Memory B cell (primary cell): ENCODE measurements at regions not wholly inside any gene's neighbourhood (a gene's known extent, or its start where the extent isn't known, plus 50 kb on each side); places are given as distances from the start of the nearest gene placed in this dataset.
"Not testable (repeated sequence)": the region's sequence is repeated elsewhere in the genome, so short reads cannot be mapped to it uniquely, and the experiment has no call there.

Experiments
- ATAC-seq: fragments of 150-1000 bp; cut with Tn5 transposase; 2 replicates; pipeline ENCODE4 v1.10.0; 2021; ENCODE audit warnings: low read depth, mild to moderate bottlenecking, moderate library complexity
- DNase-seq, 2 donors: peaks; one replicate each; pipeline ENCODE4 v3.0.0; 2022; ENCODE audit warnings: low spot score in 2 of 2
- H3K27ac Mint-ChIP-seq: one replicate; pipeline ENCODE4 v1.8.0; 2022; ENCODE audit warnings: mild to moderate bottlenecking, moderate library complexity, mixed read lengths
- H3K27me3 Mint-ChIP-seq: one replicate; pipeline ENCODE4 v1.8.0; 2022; ENCODE audit warnings: mixed read lengths
- H3K36me3 Mint-ChIP-seq: one replicate; pipeline ENCODE4 v1.8.0; 2022; ENCODE audit warnings: mild to moderate bottlenecking, mixed read lengths
- H3K4me1 Mint-ChIP-seq: one replicate; pipeline ENCODE4 v1.8.0; 2022; ENCODE audit warnings: mixed read lengths
- H3K4me3 Mint-ChIP-seq: one replicate; pipeline ENCODE4 v1.8.0; 2022; ENCODE audit warnings: mild to moderate bottlenecking, moderate library complexity, mixed read lengths
- H3K9me3 Mint-ChIP-seq: one replicate; pipeline ENCODE4 v1.8.0; 2022; ENCODE audit warnings: mixed read lengths

DNA sequence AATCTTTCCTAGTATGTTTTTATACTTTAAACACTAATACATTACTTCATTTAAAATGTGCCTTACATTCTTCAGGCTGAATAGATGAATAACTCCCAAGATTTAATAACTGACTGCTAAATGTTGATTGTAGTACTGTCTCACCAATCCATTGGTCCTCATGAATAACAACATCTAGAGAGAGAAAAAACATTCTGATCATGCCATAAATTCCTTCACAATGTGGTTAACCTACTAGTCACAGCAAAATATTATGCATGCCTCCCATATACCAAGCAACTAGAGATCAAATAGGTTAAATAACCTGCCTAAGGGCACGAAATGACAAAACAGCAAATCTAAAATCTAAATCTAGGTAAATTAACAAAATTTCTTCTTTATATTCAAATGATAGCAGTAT lies 66.2 kb downstream of the SYT15 start:
- not testable (repeated sequence) for H3K4me3 Mint-ChIP-seq, ATAC-seq, H3K4me1 Mint-ChIP-seq, H3K27ac Mint-ChIP-seq, H3K36me3 Mint-ChIP-seq, H3K27me3 Mint-ChIP-seq, DNase-seq, H3K9me3 Mint-ChIP-seq

DNA sequence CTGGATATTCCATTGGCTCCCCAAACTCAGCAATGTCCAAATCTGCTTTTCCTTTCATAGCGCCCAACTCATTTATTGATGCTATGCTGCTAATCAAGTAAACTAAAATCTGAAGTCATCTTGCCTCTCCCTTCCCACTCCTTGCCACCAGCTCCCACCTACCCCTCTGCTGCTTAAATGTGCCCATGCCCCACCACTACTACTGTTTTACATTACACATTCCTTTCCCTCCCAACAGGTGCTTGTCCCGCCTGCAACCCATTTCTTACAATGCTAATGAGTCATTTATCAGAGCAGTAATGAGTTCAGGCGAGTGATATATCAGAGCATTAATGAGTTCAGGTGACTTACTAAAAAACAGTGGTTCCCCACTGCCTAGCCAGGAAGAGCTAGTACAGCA lies 67.2 kb downstream of the SYT15 start:
- DNase-seq, H3K9me3 Mint-ChIP-seq, H3K36me3 Mint-ChIP-seq, H3K4me1 Mint-ChIP-seq, H3K4me3 Mint-ChIP-seq, H3K27me3 Mint-ChIP-seq, ATAC-seq, H3K27ac Mint-ChIP-seq: not testable (repeated sequence)

DNA sequence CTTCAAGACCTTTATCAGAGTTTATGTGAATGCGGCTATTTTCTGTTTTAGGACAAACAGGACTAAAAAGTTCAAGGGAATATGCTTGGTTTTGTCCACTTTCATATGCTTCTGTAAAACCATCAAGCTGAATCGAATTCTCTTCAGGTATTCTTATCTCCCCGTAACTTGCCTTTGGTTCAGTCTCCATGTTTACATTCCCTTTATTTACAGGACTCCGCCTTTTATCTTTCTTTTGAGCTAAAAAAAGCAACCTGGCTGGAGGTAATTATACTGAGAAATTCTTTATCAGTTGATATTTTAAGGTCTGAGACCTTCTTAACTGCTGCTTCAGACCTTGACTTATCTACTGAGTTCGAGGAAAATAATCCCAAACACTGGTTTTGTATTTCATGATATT lies 72.0 kb downstream of the SYT15 start:
- not testable (repeated sequence) for H3K36me3 Mint-ChIP-seq, H3K9me3 Mint-ChIP-seq, H3K4me3 Mint-ChIP-seq, H3K27ac Mint-ChIP-seq, H3K4me1 Mint-ChIP-seq, DNase-seq, ATAC-seq, H3K27me3 Mint-ChIP-seq

DNA sequence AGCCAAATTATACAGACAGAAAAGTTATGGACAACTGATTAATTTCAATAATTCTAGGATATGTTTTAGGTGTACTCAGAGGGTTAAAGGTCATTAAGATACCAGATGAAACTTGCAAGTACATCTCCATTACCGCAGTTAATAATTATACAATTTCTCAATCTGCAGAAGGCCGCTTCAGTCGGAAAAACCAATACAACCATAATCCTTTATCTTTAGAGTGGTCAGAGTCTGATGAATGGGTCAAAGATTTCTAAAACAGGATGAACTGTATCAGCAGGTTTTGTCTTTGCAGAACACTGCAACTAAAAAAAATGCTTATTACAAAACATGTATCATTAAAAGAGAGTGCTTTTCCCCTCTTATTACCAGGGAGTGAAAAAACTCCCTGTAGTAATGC lies 78.5 kb downstream of the SYT15 start:
- ATAC-seq, H3K4me1 Mint-ChIP-seq, H3K36me3 Mint-ChIP-seq, H3K4me3 Mint-ChIP-seq, H3K27ac Mint-ChIP-seq, DNase-seq, H3K9me3 Mint-ChIP-seq, H3K27me3 Mint-ChIP-seq: not testable (repeated sequence)

DNA sequence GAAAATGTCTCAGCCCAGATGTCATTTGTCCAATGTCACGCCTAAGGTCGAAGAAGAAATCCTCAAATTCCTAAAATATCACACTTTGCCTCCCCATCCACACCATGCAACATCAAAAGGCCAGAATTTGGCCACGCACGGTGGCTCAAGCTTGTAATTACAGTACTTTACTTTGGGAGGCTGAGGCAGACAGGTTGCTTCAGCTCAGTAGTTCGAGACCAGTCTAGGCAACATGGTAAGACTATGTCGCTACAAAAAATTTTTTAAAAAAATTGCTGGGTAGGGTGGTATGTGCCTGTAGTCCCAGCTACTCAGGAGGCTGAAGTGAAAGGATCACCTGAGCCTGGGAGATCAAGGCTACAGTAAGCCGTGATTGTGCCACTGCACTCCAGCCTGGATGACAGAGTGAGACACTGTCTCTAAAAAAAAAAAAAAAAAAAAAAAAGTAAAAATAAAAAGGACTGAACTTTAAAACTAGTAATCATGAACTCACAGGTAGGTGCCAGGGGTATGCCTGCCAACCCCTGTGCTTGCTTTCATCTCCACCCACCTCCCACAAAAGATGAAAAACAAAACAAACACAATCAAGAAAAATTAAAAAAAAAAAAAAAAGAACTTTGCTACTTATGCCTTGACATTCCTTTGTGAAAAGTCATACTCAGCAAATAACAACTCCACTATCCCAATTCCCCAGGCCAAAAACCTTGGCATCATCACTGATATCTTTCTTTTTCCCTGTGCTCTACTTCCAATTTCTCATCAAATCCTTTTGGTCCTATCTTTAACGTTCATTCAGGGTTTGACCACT lies 81.3 kb downstream of the SYT15 start:
- not testable (repeated sequence) for H3K4me3 Mint-ChIP-seq, H3K27ac Mint-ChIP-seq

DNA sequence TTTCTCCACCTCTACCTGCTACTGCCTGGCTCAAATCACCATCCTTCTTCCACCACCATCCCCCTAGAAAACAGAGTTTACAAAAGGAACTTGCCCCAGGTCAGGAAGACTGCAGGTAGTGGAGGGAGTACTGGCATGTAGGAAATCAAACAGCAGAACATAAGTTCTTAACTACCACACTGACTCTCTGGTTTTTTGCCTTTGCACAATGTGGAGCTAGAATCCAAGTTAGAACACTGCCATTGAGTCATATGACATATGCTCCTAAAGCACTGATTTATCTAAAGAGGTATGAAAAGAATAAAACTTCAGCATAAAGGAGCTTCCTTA lies 81.9 kb downstream of the SYT15 start:
- H3K36me3 Mint-ChIP-seq, H3K27me3 Mint-ChIP-seq, DNase-seq, H3K9me3 Mint-ChIP-seq, H3K27ac Mint-ChIP-seq, H3K4me3 Mint-ChIP-seq, H3K4me1 Mint-ChIP-seq, ATAC-seq: not testable (repeated sequence)

More for the DNA sequence above, 81.3 kb downstream of the SYT15 start:
- not testable (repeated sequence) for H3K4me1 Mint-ChIP-seq, H3K27me3 Mint-ChIP-seq, ATAC-seq, DNase-seq, H3K9me3 Mint-ChIP-seq, H3K36me3 Mint-ChIP-seq

DNA sequence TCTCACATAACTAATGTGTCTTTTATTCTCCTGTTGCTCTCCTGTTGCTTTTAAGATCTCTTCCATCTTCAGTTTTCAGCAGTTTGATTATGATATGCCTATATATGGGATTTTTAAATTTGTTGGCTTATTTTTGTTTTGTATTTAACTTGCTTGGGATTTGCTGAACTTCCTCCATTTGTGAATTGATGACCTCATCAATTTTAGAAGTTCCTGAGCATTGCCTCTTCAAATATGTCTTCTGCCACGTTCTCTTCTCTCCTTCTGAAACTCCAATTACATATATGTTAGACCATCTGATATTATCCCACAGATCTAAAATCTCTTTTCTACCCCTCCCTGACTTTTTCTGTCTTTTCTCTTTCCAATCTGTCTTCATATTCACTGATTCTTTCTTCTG lies 86.6 kb downstream of the SYT15 start:
- H3K4me3 Mint-ChIP-seq, DNase-seq, H3K36me3 Mint-ChIP-seq, ATAC-seq, H3K27ac Mint-ChIP-seq, H3K27me3 Mint-ChIP-seq, H3K4me1 Mint-ChIP-seq, H3K9me3 Mint-ChIP-seq: not testable (repeated sequence)

DNA sequence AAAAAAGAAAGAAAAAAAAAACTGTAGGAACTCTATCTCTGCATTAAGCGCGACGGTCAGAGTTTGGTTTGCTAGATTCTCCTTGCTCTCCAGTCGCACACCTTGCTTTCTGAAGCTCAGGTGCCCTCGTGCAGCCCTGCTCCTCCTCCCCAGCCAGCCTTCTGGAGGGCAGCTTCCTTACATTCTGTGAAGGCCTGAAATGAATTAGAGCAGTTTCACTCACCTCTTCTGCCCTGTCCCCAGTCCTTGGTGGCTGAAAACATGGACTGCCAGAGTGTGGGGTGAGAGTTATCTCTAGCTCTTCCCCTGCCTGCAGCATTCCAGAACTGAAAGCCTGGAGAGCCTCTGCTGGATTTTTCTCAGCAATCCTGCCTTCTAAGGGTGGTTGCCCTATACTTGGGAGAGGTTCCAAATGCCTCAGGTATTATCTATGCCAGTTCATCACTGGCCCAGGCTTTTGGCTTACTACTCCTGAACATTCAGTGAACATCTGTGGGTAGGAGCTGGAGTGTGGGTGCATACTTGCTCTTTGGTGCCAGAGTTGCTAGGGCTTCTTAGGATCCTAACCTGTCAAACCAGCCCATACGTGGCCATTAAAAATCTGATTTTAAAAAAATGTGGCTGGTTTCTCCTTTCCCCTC lies 89.5 kb downstream of the SYT15 start:
- not testable (repeated sequence) for H3K4me1 Mint-ChIP-seq, DNase-seq, H3K27ac Mint-ChIP-seq, H3K4me3 Mint-ChIP-seq, H3K9me3 Mint-ChIP-seq, H3K36me3 Mint-ChIP-seq, H3K27me3 Mint-ChIP-seq, ATAC-seq

DNA sequence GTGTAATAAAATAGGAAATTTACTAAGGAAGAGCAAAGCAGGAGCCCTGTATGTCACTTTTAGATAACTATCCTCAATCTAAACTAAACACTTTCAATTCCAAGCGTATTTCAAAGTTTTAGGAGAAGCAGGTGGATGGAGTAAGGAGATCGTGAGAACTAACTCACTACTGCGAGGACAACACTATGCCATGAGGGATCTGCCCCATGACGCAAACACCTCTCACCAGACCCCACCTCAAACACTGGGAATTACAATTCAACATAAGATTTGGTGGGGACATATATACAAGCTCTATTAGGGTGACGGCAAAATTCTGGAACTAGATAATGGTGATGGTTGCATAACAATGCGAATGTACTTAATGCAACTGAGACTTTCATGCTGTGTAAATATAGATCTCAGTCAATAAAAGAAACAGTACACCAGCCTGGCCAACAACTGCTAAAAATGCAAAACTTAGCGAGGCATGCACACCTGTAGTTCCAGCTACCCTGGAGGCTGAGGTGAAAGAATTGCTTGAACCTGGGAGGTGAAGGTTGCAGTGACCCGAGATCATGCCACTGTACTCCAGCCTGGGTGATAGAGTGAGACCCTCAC lies 99.0 kb downstream of the SYT15 start:
- not testable (repeated sequence) for H3K4me3 Mint-ChIP-seq

DNA sequence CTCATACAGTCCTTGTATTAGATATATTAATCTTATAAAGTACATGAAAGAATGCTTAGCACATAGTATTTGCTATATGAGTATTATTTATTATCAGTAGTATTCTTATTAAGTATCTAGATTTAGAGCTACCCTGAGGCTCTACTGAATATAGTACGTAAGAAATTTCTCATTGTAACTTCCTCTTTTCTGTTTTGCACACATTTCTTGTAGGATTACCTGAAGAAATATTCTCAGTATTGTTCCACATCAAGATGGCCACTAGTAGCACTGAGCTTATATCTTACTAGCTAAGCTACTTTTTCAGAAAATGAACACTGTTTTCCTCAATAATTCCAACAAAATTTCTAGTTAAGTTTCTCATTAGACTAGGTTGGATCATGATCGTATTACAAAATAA lies 112.5 kb downstream of the SYT15 start:
- H3K9me3 Mint-ChIP-seq, H3K27ac Mint-ChIP-seq, DNase-seq, H3K4me3 Mint-ChIP-seq, H3K36me3 Mint-ChIP-seq, H3K27me3 Mint-ChIP-seq, H3K4me1 Mint-ChIP-seq, ATAC-seq: not testable (repeated sequence)

More for the DNA sequence above, 99.0 kb downstream of the SYT15 start:
- not testable (repeated sequence) for H3K27ac Mint-ChIP-seq, DNase-seq, H3K9me3 Mint-ChIP-seq, H3K4me1 Mint-ChIP-seq, H3K36me3 Mint-ChIP-seq, ATAC-seq, H3K27me3 Mint-ChIP-seq

DNA sequence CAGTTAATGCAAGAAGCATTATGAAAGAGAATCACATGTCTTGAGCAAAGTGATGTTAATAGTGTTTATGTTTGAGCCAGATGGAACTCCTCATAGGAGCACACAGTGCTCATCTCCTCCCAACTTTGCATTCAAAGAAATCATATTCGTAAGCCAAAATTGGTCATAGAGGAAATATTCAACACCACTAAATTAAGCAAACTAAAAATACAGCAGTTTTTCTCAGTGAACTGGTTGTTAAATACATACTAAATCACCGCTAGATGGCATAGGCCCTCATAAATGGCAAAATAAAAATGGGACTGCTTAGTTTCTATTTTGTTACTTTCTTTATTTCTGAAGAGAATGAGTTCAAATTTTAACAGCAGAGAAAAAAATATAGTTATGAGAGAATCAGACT lies 114.3 kb downstream of the SYT15 start:
- H3K27ac Mint-ChIP-seq, H3K36me3 Mint-ChIP-seq, ATAC-seq, H3K4me3 Mint-ChIP-seq, H3K4me1 Mint-ChIP-seq, H3K27me3 Mint-ChIP-seq, H3K9me3 Mint-ChIP-seq, DNase-seq: not testable (repeated sequence)

DNA sequence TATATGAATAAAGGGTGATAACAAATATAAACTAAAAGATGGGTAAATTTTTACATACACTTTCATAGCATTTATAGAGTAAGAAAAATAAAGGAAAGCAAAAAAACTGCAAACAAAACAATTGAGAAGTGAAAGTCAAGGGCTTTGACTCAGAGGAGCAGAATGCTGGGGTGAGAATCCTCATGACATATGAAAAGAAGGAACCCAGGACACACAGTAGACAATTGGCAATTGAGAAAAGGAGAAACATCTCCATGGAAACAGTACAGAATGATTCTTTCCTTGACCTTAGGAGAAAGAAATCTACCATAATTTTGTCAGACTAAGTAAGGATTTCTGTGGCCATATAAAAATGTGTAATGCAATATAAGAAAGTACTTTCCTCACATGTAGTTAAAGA lies 138.3 kb downstream of the SYT15 start:
- not testable (repeated sequence) for H3K27me3 Mint-ChIP-seq, H3K36me3 Mint-ChIP-seq, H3K9me3 Mint-ChIP-seq, H3K4me3 Mint-ChIP-seq, H3K27ac Mint-ChIP-seq, DNase-seq, H3K4me1 Mint-ChIP-seq, ATAC-seq

DNA sequence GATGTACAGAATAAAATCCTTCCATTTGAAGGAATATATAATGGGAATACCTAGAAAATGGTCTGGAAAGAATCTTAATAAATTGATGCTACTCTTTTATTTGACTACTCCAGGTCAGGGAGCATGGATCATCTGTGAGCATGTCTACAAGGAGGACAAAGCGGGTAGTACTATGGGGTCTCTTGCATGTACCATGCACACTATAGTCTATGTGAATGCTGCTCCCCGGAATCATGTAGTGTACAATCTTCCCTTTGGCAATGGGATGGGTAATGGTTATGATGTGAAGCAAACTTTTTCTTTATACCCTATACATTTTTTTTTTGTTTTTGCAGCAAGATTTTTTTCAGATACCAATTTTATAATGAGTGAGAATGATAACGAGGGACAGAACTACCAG lies 139.1 kb downstream of the SYT15 start:
- ATAC-seq, H3K4me3 Mint-ChIP-seq: not testable (repeated sequence)

DNA sequence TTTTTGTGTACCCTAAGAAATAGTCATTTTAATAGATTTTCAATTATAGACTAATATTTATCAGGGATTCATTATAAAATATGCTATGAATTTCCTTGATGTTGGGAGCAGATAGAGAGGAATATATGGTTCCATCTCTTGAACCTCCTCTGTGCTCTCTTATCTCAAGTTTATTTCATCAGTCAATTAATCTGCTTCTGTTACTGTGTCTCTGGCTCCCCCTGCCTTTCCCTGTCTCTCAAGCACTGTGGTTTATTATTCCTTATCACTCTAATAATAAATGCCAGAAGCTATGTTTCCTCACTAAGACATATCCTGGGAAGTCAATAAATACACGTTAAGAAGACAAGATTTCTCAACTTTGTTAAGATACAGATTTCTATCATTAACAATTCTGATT lies 141.5 kb downstream of the SYT15 start:
- H3K36me3 Mint-ChIP-seq, ATAC-seq, H3K4me1 Mint-ChIP-seq, DNase-seq, H3K9me3 Mint-ChIP-seq, H3K27me3 Mint-ChIP-seq, H3K4me3 Mint-ChIP-seq, H3K27ac Mint-ChIP-seq: not testable (repeated sequence)

More for the DNA sequence above, 139.1 kb downstream of the SYT15 start:
- H3K27me3 Mint-ChIP-seq, H3K27ac Mint-ChIP-seq, H3K9me3 Mint-ChIP-seq, H3K4me1 Mint-ChIP-seq, DNase-seq, H3K36me3 Mint-ChIP-seq: not testable (repeated sequence)
